NOMO-1 treated with dmso at 0.1 percent for 144 hours (cell line): ENCODE measurements at regions not wholly inside any gene's neighbourhood (a gene's known extent, or its start where the extent isn't known, plus 50 kb on each side); places are given as distances from the start of the nearest gene placed in this dataset.
A peak's percentile ranks its signal among the peaks of the same experiment; 100 is the strongest.
"Not testable (repeated sequence)": the region's sequence is repeated elsewhere in the genome, so short reads cannot be mapped to it uniquely, and the experiment has no call there.

Experiments used
- DNase-seq: peaks from one replicate; lab custom pipeline; 2025; ENCODE audit not compliant: unreplicated experiment; lab: John Stamatoyannopoulos, UW

- DNase-seq, result no peak
These were observed 100.1 kb upstream of the BET1 start for GRCh38 chr7:94104301-94104700.

- DNase-seq, result no peak
These were observed 105.4 kb upstream of the BET1 start for GRCh38 chr7:94109556-94109955.

GRCh38 chr7:94111009-94111408 lies 106.9 kb upstream of the BET1 start:
- no peak for DNase-seq

GRCh38 chr7:94115316-94115715 lies 111.2 kb upstream of the BET1 start:
- no peak for DNase-seq

- DNase-seq, result no peak
These were observed 119.0 kb upstream of the BET1 start for GRCh38 chr7:94123136-94123535.

DNA sequence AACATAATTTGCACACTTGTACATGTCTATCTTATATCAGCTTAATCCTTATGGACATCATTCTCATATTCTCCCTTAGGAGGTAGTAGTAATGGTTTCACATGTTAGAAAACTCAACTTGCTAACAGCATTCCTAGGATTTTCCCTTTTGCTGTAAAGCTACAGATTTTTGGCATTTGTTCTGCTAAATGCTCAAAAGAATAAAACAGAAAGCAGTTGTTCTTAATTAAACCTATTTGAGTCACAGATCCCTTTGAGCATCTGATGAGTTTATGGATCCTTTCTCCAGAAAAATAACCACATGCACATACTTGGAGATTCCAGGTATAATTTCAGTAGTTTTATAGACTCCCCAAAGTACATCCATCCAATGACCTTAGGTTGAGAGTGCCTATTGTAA lies 122.9 kb upstream of the BET1 start:
- DNase-seq, result no peak

DNA sequence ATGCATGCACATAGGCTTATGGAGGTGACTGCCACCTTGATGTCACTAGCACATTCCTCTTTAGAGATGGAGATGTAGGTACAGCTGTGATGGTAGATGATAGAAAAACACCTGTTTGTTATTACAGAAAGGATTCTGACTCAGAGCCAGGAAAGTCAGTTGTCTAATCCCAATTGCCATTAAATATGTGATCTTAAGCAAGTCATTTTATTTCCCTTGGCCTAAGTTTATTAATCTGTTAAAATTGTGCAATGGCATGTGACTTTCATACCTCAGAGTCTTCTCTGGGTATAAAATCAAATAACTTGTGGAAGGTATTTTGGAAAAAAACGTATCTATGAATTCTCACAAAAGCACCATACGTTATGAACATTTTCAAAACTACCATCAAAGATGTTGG lies 123.9 kb upstream of the BET1 start:
- DNase-seq, result no peak

GRCh38 chr7:94129443-94130140 lies 125.4 kb upstream of the BET1 start:
- DNase-seq, result no peak

DNA sequence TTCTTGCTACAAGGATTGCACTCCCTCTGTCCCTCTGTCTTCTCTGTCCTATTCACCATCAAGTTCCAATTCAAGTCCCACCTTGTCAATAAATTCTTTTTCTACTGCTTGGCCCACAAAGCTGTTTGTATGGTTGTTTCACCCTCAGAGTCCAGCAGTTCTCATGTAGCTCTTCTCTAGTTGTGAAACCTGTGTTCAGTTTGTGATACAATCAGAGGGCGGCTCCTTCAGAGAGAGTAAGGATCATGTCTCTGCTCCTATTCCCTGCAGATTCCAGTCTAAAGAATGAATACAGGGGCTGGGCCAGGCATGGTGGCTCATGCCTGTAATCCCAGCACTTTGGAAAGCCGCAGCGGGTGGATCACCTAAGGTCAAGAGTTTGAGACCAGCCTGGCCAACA lies 126.6 kb upstream of the BET1 start:
- no peak for DNase-seq

DNA sequence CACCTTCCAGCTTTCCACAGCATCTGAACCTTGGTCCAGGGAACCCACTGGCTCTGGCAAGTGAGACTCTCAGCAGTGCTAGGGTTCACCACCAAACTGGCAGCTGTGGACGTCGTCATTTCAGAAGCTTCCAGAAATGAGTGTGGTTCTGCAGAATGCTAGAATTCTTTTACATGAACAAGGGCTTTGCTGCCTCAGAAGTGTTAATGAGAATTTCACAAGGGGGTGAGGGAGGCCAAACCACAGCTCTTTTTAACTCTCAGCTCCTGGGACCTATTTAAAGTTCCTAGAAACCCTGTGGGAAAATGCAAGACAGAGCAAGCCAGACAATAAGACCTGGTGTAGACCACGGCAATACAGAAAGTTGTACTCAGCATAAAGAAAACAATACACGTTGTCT lies 129.3 kb upstream of the BET1 start:
- no peak for DNase-seq

- no peak for DNase-seq
These were observed 131.0 kb upstream of the BET1 start for GRCh38 chr7:94135180-94135579.

DNA sequence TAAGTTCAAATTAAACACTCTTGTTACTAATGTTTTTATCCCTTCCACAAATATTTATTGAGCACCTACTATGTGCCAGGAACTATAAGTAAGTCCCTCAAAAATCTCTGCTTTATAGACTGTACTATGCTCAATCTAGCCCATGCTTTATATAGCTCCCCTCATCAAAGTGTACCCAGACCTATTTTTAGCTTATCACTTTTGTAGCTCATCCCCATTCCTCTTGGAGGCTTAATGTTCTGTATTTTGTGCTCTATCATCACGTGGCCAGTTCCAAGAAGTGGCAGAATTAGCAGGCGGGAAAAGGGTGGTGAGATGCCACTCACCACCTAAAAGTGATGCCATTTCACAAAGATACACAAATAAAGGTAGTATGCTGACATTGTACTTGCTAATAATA lies 138.1 kb upstream of the BET1 start:
- DNase-seq, result no peak

DNA sequence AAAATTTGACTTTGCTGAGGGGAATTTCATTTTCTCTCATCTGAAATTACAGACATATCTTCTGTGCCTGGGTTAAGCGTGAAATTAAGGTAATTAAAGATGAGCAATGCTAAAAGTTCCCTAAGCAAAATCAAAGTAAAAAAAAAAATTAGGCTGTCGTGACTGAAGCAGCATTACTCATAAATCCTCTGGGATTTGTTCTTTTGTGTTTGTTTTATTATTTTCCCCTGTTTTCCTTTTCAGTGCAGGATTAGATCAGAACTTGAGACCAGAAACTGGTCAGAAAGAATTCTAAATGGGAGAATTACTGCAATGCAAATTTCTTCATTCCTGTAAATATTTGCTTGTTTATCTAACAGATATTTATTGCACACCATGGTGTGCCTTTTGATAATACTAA lies 141.4 kb upstream of the BET1 start:
- no peak for DNase-seq

DNA sequence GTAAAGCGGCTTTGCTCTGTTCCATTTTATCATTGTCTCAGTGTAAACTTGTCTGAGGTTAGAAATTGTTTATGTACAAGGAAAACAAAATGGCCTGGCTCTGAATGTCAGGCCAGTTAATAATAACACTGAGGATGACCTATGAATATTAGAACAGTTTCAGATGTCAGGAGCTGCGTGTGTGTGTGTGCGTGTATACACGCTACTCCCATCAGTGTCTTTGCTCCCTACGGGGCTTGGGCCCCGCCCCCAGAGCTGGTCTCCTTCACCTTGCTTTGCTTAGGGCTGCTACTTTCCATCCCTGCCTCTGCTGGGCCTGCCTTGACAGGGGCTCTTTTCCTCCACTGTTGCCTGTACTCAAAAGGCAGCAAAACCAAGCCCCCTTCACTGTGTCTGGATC lies 142.3 kb upstream of the BET1 start:
- no peak for DNase-seq

- no peak for DNase-seq
These were observed 145.8 kb upstream of the BET1 start for GRCh38 chr7:94149789-94150545.

GRCh38 chr7:94154182-94154581 lies 150.0 kb upstream of the BET1 start:
- DNase-seq, result no peak

DNA sequence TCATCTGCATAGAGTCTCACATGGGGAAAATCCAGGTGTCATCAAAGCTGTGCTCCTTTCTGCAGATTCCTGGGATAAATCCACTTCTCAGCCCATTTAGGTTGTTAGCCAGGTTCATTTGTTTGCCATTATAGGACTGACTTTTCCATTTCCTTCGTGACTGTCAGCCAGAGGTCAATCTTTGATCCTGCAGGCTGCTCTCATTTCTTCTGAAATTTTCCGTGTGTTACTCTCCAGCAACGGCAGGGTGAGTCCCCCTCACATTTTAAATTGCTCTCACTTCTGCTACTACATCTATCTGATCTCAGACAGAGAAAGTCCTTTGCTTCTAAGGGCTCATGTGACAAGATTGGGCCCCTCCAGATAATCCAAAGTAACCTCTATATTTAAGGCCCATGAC lies 150.7 kb upstream of the BET1 start:
- DNase-seq, result no peak

GRCh38 chr7:94157659-94158306 lies 153.6 kb upstream of the BET1 start:
- not testable (repeated sequence) for DNase-seq

DNA sequence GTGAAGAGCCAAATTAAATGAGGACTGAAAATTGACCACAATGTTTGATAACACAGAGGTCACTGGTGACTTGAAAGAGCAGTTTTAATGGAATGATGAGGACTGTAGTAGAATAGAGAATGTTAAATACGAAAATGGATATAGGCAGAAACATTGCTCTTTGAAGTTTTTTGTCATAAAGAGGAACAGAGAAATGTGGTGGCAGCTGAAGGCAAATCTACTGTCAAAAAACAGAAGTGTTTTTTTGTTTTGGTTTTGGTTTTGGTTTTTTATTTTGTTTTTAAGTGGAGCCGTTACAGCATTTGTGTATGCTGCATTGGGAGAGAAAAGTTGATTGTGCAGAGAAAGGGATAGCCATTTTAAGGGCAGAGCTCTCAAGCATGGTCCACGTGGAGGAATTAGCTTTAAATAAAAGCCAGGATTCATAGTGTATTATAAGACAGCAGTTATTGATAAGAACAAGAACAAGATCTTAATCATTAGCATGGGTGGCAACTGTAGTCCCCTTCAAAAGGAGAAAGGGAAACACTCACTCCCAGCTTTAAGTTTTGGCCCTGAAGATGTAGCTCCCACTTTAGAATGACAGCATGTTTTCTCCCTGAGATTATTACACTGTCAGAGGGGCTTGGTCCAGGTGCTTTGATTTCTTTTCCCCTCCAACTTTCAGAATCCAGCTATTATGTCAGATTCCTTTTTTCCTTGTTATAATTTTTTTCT lies 156.7 kb upstream of the BET1 start:
- DNase-seq, result peak; percentile 91

DNA sequence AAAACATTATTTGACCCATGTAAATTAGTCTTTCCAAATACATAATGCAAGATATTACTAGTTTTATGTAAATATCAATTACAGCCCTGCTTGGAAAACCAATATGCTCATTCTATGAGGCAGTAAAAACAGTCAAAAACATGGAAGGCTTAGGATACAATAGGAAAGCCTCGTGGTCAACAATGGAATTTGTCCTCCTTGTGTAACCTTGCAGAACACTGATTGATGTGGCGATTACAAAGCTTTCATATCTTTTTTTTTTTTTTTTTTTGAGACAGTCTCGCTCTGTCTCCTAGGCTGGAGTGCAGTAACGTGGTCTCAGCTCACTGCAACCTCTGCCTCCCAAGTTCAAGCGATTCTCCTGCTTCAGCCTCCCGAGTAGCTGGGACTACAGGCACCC lies 157.3 kb upstream of the BET1 start:
- no peak for DNase-seq

- no peak for DNase-seq
These were observed 165.5 kb upstream of the BET1 start for GRCh38 chr7:94169682-94170081.

DNA sequence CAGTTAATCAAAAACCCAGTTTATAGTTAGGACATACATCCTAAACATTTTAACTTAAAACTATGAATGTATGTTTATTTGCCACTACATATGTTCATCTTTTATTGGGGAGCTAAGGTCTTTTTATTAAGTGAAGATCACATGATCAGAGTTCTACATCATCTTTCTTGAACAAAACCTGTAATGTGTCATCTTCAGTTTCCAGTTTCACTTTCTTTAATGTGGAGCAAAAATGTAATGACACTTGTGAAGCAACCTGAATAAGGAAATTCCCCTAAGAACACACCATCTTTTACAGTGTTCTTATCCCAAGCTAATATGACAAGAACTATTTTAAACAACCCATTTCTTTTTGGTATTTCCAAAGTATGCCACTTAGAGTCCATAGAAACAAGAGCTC lies 166.7 kb upstream of the BET1 start:
- DNase-seq, result no peak
